GM21529 (cell line): ENCODE measurements at regions not wholly inside any gene's neighbourhood (a gene's known extent, or its start where the extent isn't known, plus 50 kb on each side); places are given as distances from the start of the nearest gene placed in this dataset.

Source experiments
- ATAC-seq: cut with Tn5 transposase; IDR thresholded peaks from one replicate; pipeline ENCODE4 v1.9.1; 2021; ENCODE audit not compliant: unreplicated experiment

- ATAC-seq: no peak
Measured at GRCh38 chr9:105062222-105062855, 134.4 kb upstream of the ABCA1 start.

GRCh38 chr9:105064248-105065097, 136.5 kb upstream of the ABCA1 start:
- peak; percentile 53 for ATAC-seq

- ATAC-seq: no peak
Measured at GRCh38 chr9:105065098-105066088, 137.4 kb upstream of the ABCA1 start.

GRCh38 chr9:105066275-105066865, 138.4 kb upstream of the ABCA1 start:
- no peak for ATAC-seq

- no peak for ATAC-seq
Measured at GRCh38 chr9:105067895-105068580, 140.1 kb upstream of the ABCA1 start.

- ATAC-seq: no peak
Measured at GRCh38 chr9:105069285-105069684, 141.3 kb upstream of the ABCA1 start.

GRCh38 chr9:105069696-105070095, 141.7 kb upstream of the ABCA1 start:
- no peak for ATAC-seq

- no peak for ATAC-seq
Measured at GRCh38 chr9:105070176-105070575, 142.2 kb upstream of the ABCA1 start.

GRCh38 chr9:105072476-105072875, 144.5 kb upstream of the ABCA1 start:
- ATAC-seq: no peak

GRCh38 chr9:105073147-105073546, 145.2 kb upstream of the ABCA1 start:
- ATAC-seq: no peak

GRCh38 chr9:105074491-105074890, 146.5 kb upstream of the ABCA1 start:
- ATAC-seq: no peak

- no peak for ATAC-seq
Measured at GRCh38 chr9:105076729-105077128, 148.8 kb upstream of the ABCA1 start.

GRCh38 chr9:105079457-105079856, 151.5 kb upstream of the ABCA1 start:
- no peak for ATAC-seq

- ATAC-seq: no peak
Measured at GRCh38 chr9:105082843-105083242, 154.9 kb upstream of the ABCA1 start.

- no peak for ATAC-seq
Measured at GRCh38 chr9:105083256-105083655, 155.3 kb upstream of the ABCA1 start.

- ATAC-seq: no peak
Measured at GRCh38 chr9:105087910-105088898, 156.2 kb upstream of the SLC44A1 start.

- no peak for ATAC-seq
Measured at GRCh38 chr9:105089874-105090273, 154.6 kb upstream of the SLC44A1 start.

- ATAC-seq: no peak
Measured at GRCh38 chr9:105091004-105091640, 153.3 kb upstream of the SLC44A1 start.

GRCh38 chr9:105093685-105094084, 150.8 kb upstream of the SLC44A1 start:
- no peak for ATAC-seq
